GM23338 (cell line): ENCODE measurements at regions not wholly inside any gene's neighbourhood (a gene's known extent, or its start where the extent isn't known, plus 50 kb on each side); places are given as distances from the start of the nearest gene placed in this dataset.
A peak's percentile ranks its signal among the peaks of the same experiment; 100 is the strongest.

ENCODE experiments used
- ATAC-seq: fragments of 200-7000 bp; cut with Tn5 transposase; 3 replicates; pipeline ENCODE4 v1.9.1; 2020
- DNase-seq: peaks from one replicate; pipeline ENCODE4 v3.0.0-alpha.2; 2015; ENCODE audit warnings: low spot score
- H2AFZ ChIP-seq: fragments of 200-600 bp; sonication (generic); 2 replicates; pipeline ENCODE4 v1.8.0; 2016; ENCODE audit warnings: antibody characterized with exemption, mild to moderate bottlenecking, moderate library complexity
- H3F3A ChIP-seq: fragments of 200-600 bp; sonication (generic); replicated peaks from 2 replicates; pipeline ENCODE4 v1.8.0; 2017; ENCODE audit warnings: antibody characterized with exemption, mixed run types, low read depth
- H3K27ac ChIP-seq: fragments of 200-600 bp; sonication (generic); 2 replicates; pipeline ENCODE4 v1.6.1; 2016; ENCODE audit warnings: low read depth
- H3K27me3 ChIP-seq: fragments of 200-600 bp; sonication (generic); 2 replicates; pipeline ENCODE4 v1.8.0; 2016; ENCODE audit warnings: mild to moderate bottlenecking, mixed run types, moderate library complexity; ENCODE audit not compliant: insufficient read depth
- H3K36me3 ChIP-seq: fragments of 200-600 bp; sonication (generic); 2 replicates; pipeline ENCODE4 v1.8.0; 2016; ENCODE audit warnings: mild to moderate bottlenecking; ENCODE audit not compliant: insufficient read depth
- H3K4me1 ChIP-seq: fragments of 200-600 bp; sonication (generic); 2 replicates; pipeline ENCODE4 v1.8.0; 2016; ENCODE audit warnings: mild to moderate bottlenecking, moderate library complexity; ENCODE audit not compliant: insufficient read depth
- H3K4me2 ChIP-seq: fragments of 200-600 bp; sonication (generic); 2 replicates; pipeline ENCODE4 v1.7.1; 2017; ENCODE audit warnings: mixed run types
- H3K4me3 ChIP-seq: fragments of 200-600 bp; sonication (generic); 2 replicates; pipeline ENCODE4 v1.6.1; 2016; ENCODE audit warnings: mixed run types
- H3K79me2 ChIP-seq: fragments of 200-600 bp; sonication (generic); replicated peaks from 2 replicates; pipeline ENCODE4 v1.8.0; 2017; ENCODE audit warnings: mild to moderate bottlenecking; ENCODE audit not compliant: insufficient read depth
- H3K9me2 ChIP-seq: fragments of 200-600 bp; sonication (generic); 2 replicates; pipeline ENCODE4 v1.8.0; 2017; ENCODE audit not compliant: insufficient read depth
- H4K20me1 ChIP-seq: fragments of 200-600 bp; sonication (generic); replicated peaks from 2 replicates; pipeline ENCODE4 v1.8.0; 2017; ENCODE audit warnings: mild to moderate bottlenecking; ENCODE audit not compliant: insufficient read depth
- H3K27ac Mint-ChIP-seq: 2 replicates; pipeline ENCODE4 v1.8.0; 2020; ENCODE audit warnings: inconsistent platforms, mild to moderate bottlenecking, moderate library complexity, mixed read lengths
- H3K27me3 Mint-ChIP-seq: 3 replicates; pipeline ENCODE4 v1.8.0; 2022; ENCODE audit warnings: low read depth, mild to moderate bottlenecking, moderate library complexity, mixed read lengths, inconsistent platforms; ENCODE audit not compliant: insufficient read depth, poor library complexity
- H3K36me3 Mint-ChIP-seq: 3 replicates; pipeline ENCODE4 v1.8.0; 2021; ENCODE audit warnings: low read depth, mild to moderate bottlenecking, inconsistent platforms, moderate library complexity, mixed read lengths
- H3K4me1 Mint-ChIP-seq: 3 replicates; pipeline ENCODE4 v1.8.0; 2020; ENCODE audit warnings: mild to moderate bottlenecking, inconsistent platforms, mixed read lengths
- H3K4me3 Mint-ChIP-seq: 3 replicates; pipeline ENCODE4 v1.8.0; 2021; ENCODE audit warnings: moderate library complexity, mild to moderate bottlenecking, inconsistent platforms, mixed read lengths
- H3K9me3 Mint-ChIP-seq: 3 replicates; pipeline ENCODE4 v1.8.0; 2020; ENCODE audit warnings: moderate library complexity, mild to moderate bottlenecking, inconsistent platforms, mixed read lengths
- CREB1 ChIP-seq: fragments of 250-450 bp; sonication (Bioruptor Pico); IDR thresholded peaks from 2 replicates; pipeline ENCODE4 v1.5.0; 2020; ENCODE audit warnings: low read depth, mild to moderate bottlenecking, moderate library complexity
- EZH2 ChIP-seq: fragments of 200-600 bp; sonication (generic); IDR thresholded peaks from one replicate; pipeline ENCODE4 v1.8.0; 2017; ENCODE audit warnings: antibody characterized with exemption, mild to moderate bottlenecking, low read depth; ENCODE audit not compliant: unreplicated experiment
- EZH2phosphoT487 ChIP-seq: fragments of 200-600 bp; sonication (generic); IDR thresholded peaks from one replicate; pipeline ENCODE4 v1.8.1; 2018; ENCODE audit warnings: antibody characterized with exemption; ENCODE audit not compliant: unreplicated experiment
- JUNB ChIP-seq: IDR thresholded peaks from one replicate; pipeline ENCODE4 v1.6.1; 2016; ENCODE audit warnings: antibody characterized with exemption; ENCODE audit not compliant: unreplicated experiment
- NANOG ChIP-seq: IDR thresholded peaks from 2 replicates; pipeline ENCODE4 v1.6.1; 2016; ENCODE audit warnings: antibody characterized with exemption, borderline replicate concordance
- POLR2AphosphoS5 ChIP-seq: IDR thresholded peaks from 2 replicates; pipeline ENCODE4 v1.6.1; 2016; ENCODE audit warnings: antibody characterized with exemption, low read depth
- REST ChIP-seq: IDR thresholded peaks from one replicate; pipeline ENCODE4 v1.6.1; 2018; ENCODE audit warnings: antibody characterized with exemption; ENCODE audit not compliant: unreplicated experiment
- STAT1 ChIP-seq: IDR thresholded peaks from one replicate; pipeline ENCODE4 v1.6.1; 2016; ENCODE audit warnings: antibody characterized with exemption; ENCODE audit not compliant: unreplicated experiment
- ZNF114 ChIP-seq: fragments of 250-450 bp; sonication (Bioruptor Pico); IDR thresholded peaks from 2 replicates; pipeline ENCODE4 v1.5.0; 2020; ENCODE audit warnings: mild to moderate bottlenecking, moderate library complexity
- ZNF331 ChIP-seq: fragments of 250-450 bp; sonication (Bioruptor Pico); IDR thresholded peaks from 2 replicates; pipeline ENCODE4 v1.5.0; 2020; ENCODE audit warnings: low read depth, mild to moderate bottlenecking, moderate library complexity
- TF ChIP-seq, protein P1 (sequence below): fragments of 250-450 bp; sonication (Bioruptor Pico); IDR thresholded peaks from 2 replicates; pipeline ENCODE4 v1.5.0; 2020; ENCODE audit warnings: mild to moderate bottlenecking, moderate library complexity
- TF ChIP-seq, protein P2 (sequence below): IDR thresholded peaks from 2 replicates; pipeline ENCODE4 v1.6.1; 2016; ENCODE audit warnings: antibody characterized with exemption
- TF ChIP-seq, protein P3 (sequence below), 2 experiments: fragments of 200-600 bp in 1 of 2; sonication (generic) in 1 of 2; conservative IDR thresholded peaks; 2 replicates each; pipeline versions ENCODE4 v1.5.1 to v1.6.1; 2016 to 2017; ENCODE audit warnings: antibody characterized with exemption in 2 of 2, low read depth in 2 of 2, mild to moderate bottlenecking in 2 of 2, moderate library complexity in 1 of 2

DNA sequence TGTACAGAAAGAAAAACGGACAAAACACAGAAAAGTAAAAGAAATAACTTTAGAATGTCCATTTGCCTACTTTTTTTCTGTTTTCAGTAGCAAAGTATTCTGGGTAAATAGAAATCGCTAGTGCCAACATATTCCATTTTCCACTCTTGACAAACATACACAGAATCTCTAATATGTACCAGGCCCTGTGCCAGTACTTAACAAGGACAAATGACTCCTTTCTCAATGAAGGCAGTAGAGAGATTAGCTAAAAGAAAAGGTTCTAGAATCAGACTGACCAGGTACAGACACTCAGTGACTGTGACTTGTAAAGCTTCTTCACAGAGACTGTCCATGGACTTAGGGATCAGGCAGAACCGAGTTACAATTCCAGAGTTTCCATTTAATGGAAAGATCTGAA lies 165.8 kb upstream of the STAC start:
- H3K36me3 ChIP-seq: no peaks in the 10 kb centered on the region
- no peaks in the 10 kb centered on the region for H3F3A ChIP-seq
- H3K79me2 ChIP-seq: no peaks in the 10 kb centered on the region
- no peak for DNase-seq
- no peak overlapping the region for H3K27ac ChIP-seq
- no peaks in the 10 kb centered on the region for H3K9me3 Mint-ChIP-seq
- H3K27me3 ChIP-seq: no peaks in the 10 kb centered on the region
- TF ChIP-seq REST (no peak), EZH2phosphoT487 (no peak), EZH2 (no peak), ZNF114 (CRISPR knock-in tag) (no peak), JUNB (no peak), NANOG (no peak), STAT1 (no peak), CREB1 (CRISPR knock-in tag) (no peak), POLR2AphosphoS5 (no peak), ZNF331 (CRISPR knock-in tag) (no peak)
- TF ChIP-seq, protein P1, sequence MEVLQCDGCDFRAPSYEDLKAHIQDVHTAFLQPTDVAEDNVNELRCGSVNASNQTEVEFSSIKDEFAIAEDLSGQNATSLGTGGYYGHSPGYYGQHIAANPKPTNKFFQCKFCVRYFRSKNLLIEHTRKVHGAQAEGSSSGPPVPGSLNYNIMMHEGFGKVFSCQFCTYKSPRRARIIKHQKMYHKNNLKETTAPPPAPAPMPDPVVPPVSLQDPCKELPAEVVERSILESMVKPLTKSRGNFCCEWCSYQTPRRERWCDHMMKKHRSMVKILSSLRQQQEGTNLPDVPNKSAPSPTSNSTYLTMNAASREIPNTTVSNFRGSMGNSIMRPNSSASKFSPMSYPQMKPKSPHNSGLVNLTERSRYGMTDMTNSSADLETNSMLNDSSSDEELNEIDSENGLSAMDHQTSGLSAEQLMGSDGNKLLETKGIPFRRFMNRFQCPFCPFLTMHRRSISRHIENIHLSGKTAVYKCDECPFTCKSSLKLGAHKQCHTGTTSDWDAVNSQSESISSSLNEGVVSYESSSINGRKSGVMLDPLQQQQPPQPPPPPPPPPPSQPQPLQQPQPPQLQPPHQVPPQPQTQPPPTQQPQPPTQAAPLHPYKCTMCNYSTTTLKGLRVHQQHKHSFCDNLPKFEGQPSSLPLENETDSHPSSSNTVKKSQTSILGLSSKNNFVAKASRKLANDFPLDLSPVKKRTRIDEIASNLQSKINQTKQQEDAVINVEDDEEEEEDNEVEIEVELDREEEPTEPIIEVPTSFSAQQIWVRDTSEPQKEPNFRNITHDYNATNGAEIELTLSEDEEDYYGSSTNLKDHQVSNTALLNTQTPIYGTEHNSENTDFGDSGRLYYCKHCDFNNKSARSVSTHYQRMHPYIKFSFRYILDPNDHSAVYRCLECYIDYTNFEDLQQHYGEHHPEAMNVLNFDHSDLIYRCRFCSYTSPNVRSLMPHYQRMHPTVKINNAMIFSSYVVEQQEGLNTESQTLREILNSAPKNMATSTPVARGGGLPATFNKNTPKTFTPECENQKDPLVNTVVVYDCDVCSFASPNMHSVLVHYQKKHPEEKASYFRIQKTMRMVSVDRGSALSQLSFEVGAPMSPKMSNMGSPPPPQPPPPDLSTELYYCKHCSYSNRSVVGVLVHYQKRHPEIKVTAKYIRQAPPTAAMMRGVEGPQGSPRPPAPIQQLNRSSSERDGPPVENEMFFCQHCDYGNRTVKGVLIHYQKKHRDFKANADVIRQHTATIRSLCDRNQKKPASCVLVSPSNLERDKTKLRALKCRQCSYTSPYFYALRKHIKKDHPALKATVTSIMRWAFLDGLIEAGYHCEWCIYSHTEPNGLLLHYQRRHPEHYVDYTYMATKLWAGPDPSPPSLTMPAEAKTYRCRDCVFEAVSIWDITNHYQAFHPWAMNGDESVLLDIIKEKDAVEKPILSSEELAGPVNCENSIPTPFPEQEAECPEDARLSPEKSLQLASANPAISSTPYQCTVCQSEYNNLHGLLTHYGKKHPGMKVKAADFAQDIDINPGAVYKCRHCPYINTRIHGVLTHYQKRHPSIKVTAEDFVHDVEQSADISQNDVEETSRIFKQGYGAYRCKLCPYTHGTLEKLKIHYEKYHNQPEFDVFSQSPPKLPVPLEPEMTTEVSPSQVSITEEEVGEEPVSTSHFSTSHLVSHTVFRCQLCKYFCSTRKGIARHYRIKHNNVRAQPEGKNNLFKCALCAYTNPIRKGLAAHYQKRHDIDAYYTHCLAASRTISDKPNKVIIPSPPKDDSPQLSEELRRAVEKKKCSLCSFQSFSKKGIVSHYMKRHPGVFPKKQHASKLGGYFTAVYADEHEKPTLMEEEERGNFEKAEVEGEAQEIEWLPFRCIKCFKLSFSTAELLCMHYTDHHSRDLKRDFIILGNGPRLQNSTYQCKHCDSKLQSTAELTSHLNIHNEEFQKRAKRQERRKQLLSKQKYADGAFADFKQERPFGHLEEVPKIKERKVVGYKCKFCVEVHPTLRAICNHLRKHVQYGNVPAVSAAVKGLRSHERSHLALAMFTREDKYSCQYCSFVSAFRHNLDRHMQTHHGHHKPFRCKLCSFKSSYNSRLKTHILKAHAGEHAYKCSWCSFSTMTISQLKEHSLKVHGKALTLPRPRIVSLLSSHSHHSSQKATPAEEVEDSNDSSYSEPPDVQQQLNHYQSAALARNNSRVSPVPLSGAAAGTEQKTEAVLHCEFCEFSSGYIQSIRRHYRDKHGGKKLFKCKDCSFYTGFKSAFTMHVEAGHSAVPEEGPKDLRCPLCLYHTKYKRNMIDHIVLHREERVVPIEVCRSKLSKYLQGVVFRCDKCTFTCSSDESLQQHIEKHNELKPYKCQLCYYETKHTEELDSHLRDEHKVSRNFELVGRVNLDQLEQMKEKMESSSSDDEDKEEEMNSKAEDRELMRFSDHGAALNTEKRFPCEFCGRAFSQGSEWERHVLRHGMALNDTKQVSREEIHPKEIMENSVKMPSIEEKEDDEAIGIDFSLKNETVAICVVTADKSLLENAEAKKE (CRISPR knock-in tag): no peak
- TF ChIP-seq, protein P2, sequence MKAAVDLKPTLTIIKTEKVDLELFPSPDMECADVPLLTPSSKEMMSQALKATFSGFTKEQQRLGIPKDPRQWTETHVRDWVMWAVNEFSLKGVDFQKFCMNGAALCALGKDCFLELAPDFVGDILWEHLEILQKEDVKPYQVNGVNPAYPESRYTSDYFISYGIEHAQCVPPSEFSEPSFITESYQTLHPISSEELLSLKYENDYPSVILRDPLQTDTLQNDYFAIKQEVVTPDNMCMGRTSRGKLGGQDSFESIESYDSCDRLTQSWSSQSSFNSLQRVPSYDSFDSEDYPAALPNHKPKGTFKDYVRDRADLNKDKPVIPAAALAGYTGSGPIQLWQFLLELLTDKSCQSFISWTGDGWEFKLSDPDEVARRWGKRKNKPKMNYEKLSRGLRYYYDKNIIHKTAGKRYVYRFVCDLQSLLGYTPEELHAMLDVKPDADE: no peak
- TF ChIP-seq, protein P3, sequence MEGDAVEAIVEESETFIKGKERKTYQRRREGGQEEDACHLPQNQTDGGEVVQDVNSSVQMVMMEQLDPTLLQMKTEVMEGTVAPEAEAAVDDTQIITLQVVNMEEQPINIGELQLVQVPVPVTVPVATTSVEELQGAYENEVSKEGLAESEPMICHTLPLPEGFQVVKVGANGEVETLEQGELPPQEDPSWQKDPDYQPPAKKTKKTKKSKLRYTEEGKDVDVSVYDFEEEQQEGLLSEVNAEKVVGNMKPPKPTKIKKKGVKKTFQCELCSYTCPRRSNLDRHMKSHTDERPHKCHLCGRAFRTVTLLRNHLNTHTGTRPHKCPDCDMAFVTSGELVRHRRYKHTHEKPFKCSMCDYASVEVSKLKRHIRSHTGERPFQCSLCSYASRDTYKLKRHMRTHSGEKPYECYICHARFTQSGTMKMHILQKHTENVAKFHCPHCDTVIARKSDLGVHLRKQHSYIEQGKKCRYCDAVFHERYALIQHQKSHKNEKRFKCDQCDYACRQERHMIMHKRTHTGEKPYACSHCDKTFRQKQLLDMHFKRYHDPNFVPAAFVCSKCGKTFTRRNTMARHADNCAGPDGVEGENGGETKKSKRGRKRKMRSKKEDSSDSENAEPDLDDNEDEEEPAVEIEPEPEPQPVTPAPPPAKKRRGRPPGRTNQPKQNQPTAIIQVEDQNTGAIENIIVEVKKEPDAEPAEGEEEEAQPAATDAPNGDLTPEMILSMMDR (conservative IDR thresholded peaks at IDR 0.05; ENCODE audit: low read depth in 2 of 2): no peak
- peak overlapping the region; percentile 29; the same call in 1 of the 2 replicates for H2AFZ ChIP-seq
- no peak overlapping the region for H3K4me3 ChIP-seq
- H3K4me1 ChIP-seq: no peaks in the 10 kb centered on the region
- H3K4me3 Mint-ChIP-seq: no peak overlapping the region
- no peak overlapping the region for H3K4me2 ChIP-seq
- H3K27ac Mint-ChIP-seq: no peak overlapping the region
- no peaks in the 10 kb centered on the region for H3K4me1 Mint-ChIP-seq
- no peaks in the 10 kb centered on the region for H3K27me3 Mint-ChIP-seq
- no peaks in the 10 kb centered on the region for H3K36me3 Mint-ChIP-seq
- no peaks in the 10 kb centered on the region for H4K20me1 ChIP-seq
- no peak for ATAC-seq
- no peaks in the 10 kb centered on the region for H3K9me2 ChIP-seq
